PFSK-1 (cell line): ENCODE measurements at regions not wholly inside any gene's neighbourhood (a gene's known extent, or its start where the extent isn't known, plus 50 kb on each side); places are given as distances from the start of the nearest gene placed in this dataset.

Experiments used
- POLR2AphosphoS5 ChIP-seq: IDR thresholded peaks from 2 replicates; pipeline ENCODE4 v1.6.1; 2012; ENCODE audit warnings: low read depth, mild to moderate bottlenecking, control low read depth, low read length, moderate library complexity
- SIN3A ChIP-seq: IDR thresholded peaks from 2 replicates; pipeline ENCODE4 v1.6.1; 2012; ENCODE audit warnings: mild to moderate bottlenecking, low read length, moderate library complexity, borderline replicate concordance; ENCODE audit not compliant: insufficient read depth
- TAF1 ChIP-seq: IDR thresholded peaks from 2 replicates; pipeline ENCODE4 v1.6.1; 2012; ENCODE audit warnings: low read length, control low read depth, borderline replicate concordance; ENCODE audit not compliant: insufficient read depth
- TF ChIP-seq, protein P1 (sequence below), 2 experiments: IDR thresholded peaks; 2 replicates each; pipeline versions ENCODE4 v1.6.1 to v1.8.0; 2011 to 2012; ENCODE audit warnings: low read depth in 2 of 2, low read length in 2 of 2, control low read depth in 1 of 2, inconsistent platforms in 1 of 2, mild to moderate bottlenecking in 1 of 2, moderate library complexity in 1 of 2; ENCODE audit not compliant: insufficient read depth in 1 of 2

GRCh38 chr12:46459111-46459510 is 86.5 kb upstream of the SLC38A2 start:
- no peak for TF ChIP-seq SIN3A
- TF ChIP-seq, protein P1, sequence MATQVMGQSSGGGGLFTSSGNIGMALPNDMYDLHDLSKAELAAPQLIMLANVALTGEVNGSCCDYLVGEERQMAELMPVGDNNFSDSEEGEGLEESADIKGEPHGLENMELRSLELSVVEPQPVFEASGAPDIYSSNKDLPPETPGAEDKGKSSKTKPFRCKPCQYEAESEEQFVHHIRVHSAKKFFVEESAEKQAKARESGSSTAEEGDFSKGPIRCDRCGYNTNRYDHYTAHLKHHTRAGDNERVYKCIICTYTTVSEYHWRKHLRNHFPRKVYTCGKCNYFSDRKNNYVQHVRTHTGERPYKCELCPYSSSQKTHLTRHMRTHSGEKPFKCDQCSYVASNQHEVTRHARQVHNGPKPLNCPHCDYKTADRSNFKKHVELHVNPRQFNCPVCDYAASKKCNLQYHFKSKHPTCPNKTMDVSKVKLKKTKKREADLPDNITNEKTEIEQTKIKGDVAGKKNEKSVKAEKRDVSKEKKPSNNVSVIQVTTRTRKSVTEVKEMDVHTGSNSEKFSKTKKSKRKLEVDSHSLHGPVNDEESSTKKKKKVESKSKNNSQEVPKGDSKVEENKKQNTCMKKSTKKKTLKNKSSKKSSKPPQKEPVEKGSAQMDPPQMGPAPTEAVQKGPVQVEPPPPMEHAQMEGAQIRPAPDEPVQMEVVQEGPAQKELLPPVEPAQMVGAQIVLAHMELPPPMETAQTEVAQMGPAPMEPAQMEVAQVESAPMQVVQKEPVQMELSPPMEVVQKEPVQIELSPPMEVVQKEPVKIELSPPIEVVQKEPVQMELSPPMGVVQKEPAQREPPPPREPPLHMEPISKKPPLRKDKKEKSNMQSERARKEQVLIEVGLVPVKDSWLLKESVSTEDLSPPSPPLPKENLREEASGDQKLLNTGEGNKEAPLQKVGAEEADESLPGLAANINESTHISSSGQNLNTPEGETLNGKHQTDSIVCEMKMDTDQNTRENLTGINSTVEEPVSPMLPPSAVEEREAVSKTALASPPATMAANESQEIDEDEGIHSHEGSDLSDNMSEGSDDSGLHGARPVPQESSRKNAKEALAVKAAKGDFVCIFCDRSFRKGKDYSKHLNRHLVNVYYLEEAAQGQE (IDR thresholded peaks at IDR 0.05; ENCODE audit: insufficient read depth in 1 of 2, low read depth in 2 of 2, low read length in 2 of 2), result no peak
- TF ChIP-seq POLR2AphosphoS5, result no peak
- no peak for TF ChIP-seq TAF1
